ENCODE measurements at regions not wholly inside any gene's neighbourhood (a gene's known extent, or its start where the extent isn't known, plus 50 kb on each side); places are given as distances from the start of the nearest gene placed in this dataset.

DNA sequence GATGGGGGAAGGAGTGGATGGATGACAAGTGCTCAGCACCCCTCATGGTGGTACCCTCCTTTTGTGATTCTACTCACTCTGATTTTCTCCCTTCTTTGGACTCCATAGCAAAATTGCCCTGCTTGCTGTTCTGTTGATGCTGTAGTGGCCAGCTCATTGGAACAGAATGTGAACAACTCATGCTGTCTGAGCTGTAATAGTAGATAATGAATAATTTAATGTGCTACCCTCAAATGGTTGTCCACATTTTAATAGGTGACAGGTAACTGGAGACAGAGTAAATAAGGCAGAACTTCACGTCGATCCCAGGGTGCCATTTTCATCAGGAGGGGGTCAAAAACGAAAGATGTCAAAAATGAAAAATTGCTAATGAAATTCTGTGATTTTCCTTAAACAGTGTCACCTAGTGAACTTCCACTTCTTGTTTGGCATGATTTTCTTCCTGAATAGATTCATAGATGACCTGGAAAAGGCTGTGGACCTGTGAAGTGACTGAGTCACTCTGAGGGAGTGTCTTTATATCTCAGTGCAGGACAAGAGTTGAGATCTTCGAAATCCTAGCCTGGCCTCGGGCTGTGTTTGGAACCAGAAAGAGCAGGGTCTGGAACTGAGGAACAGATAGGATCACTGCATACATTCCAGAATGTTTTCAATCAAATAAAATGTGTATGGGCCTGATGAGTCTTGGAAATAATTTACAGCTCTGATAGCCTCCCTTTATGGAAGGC lies 270.2 kb downstream of the PSAT1 start:
- FAIRE-seq: no peak

- no peak for FAIRE-seq
Measured at GRCh38 chr9:78567693-78568092, 270.8 kb downstream of the PSAT1 start.

DNA sequence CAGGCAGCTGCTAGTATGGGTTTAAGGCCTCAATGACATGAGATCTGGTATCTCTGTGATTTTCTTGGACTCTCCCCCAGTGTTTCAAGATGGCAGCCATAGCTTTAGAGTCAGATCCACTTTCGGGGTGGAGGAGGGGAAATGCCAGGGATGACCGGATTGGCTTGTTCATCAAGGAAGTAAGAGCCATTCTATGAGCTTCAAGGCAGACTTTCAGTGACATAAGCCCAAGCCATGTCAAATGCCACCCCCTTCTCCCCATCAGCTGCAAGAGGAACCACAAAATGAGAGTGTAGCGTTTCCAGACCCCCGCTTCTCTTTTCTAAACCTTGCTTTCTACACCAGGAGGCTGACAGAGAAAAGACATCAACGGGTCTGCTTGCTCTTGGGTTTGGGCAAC lies 271.8 kb downstream of the PSAT1 start:
- FAIRE-seq: no peak

- no peak for FAIRE-seq
Measured at GRCh38 chr9:78572266-78572665, 275.3 kb downstream of the PSAT1 start.

DNA sequence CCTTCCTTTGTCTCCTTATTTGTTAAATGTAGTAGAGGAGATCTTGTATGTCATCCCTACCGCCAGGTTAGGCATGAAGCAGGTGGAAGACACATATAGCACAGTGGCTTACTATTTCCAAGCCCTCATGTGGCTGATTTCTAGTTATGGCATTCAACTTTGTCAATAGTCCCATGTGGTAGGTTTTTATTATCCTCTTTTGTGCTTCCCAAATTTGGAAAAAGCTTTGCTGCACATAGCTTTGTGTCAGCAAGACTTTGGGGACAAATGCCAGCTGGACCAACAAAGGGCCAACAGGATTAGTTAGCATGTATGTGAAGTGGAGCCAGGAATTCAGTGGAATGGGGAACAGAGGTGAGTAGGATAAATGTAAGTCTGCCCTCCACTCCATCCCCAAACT lies 276.3 kb downstream of the PSAT1 start:
- FAIRE-seq: no peak

- FAIRE-seq: no peak
Measured at GRCh38 chr9:78573669-78574068, 276.7 kb downstream of the PSAT1 start.

- FAIRE-seq: no peak
Measured at GRCh38 chr9:78574354-78575045, 277.6 kb downstream of the PSAT1 start.

- no peak for FAIRE-seq
Measured at GRCh38 chr9:78575081-78575480, 278.2 kb downstream of the PSAT1 start.

DNA sequence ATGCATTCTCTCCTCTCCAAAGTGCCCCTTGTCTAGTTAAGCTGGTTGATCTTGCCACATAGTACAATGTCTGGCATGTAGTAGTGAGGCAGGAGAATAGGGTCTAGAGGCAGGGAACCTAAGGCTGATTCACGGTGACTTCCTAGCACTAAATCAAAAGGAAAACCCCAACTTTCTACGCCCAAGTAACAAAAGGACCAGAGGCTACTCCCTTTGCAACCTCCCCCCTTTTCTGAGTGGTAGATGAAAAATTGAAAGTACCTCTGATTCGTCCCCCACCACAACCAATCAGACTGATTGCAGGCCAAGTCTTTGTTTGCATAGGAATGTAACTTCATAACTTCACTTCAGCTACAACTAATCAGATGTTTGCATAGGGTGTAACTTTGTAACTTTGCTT lies 278.8 kb downstream of the PSAT1 start:
- FAIRE-seq: no peak

DNA sequence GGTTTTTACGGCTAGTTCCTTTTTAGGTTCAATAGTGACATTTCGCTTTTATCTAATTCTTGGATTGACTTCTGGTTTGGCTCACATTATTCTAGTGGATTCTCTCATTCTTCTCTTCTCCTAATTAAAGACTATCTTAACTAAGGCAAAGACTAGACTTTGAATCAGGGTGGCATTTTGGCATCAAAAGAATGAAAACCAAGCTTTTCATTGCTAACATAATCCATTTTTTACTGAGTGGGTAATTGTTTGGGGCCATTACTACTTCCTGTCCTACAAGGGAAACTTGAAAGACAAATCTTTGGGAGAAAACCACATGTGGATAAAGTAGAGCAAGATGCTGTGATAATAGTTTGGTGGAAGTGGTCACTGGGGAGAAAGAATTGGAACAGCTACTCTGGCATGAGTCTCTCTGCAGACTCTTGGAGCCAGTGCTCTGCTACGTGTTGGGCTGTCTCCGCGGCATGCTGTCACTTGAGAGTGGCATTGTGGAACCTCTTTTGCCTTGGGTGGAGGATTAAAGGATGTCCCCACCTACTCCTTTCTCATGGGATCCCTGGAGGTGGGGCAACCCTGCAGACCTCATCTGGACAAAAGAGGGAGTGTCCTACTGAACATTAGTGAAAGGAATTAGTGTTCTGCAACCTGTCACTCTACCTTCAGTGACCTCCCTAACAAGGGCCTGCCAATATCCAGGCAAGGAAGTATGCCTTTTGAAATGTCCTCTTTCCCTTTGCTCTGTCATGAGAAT lies 280.4 kb downstream of the PSAT1 start:
- no peak for FAIRE-seq

DNA sequence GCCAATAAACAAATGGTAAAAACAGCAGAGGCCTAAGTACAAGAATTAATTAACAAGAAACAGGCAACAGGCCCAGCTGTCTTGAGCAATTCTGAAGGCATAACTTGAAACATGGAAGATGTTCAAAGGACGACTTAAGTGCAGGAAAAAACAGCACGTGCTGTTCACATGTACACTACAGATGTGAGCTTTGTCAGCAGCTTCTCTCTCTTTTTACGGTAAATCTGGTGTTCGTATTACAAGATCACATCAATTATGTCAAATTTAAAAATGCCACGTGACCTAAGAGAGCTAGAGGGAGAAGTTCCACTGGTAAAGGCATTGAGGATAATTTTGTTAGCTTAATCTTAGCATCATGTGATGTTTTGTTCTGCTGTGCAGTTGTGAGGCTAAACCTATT lies 281.1 kb downstream of the PSAT1 start:
- peak; percentile 99 for FAIRE-seq

- FAIRE-seq: no peak
Measured at GRCh38 chr9:78582821-78583220, 285.9 kb downstream of the PSAT1 start.

- FAIRE-seq: peak; percentile 74
Measured at GRCh38 chr9:78584589-78584988, 287.7 kb downstream of the PSAT1 start.

DNA sequence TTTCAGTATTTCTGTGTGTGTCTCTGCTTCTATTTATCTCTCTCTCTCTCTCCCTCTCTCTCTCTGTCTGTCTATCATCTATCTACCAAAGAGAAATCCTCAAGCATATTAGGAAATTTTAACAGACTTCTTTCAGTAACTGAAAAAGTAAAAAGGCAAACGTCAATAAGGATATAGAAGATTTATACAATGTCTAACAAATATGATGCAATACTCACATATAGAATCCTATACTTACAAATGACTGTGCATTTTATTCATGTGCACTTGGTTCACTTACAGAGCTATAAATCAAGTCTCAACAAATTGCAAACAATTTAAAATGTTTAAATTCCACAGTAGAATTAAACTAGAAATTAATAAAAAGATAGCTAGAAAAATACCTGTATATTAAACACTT lies 289.0 kb downstream of the PSAT1 start:
- no peak for FAIRE-seq

DNA sequence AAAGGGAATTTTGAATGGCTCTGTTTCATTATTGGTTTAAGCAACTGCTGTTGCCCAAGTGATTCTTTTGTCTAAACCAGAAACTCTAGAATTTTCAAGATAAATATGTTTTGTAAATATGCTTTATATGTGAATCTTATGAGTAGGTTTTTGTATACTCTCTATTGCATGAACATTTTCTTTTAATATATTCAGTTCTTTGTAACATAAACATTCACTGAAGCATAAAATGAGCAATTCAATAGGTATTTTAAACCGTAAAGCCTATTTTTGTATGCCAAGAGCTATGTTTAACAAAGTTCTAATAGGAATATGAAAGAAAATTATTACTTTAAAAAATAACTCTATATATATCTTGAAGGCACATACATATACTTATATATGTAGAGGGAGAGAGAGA lies 293.1 kb downstream of the PSAT1 start:
- no peak for FAIRE-seq

GRCh38 chr9:78592811-78593210 lies 295.9 kb downstream of the PSAT1 start:
- no peak for FAIRE-seq

- no peak for FAIRE-seq
Measured at GRCh38 chr9:78595200-78595945, 298.4 kb downstream of the PSAT1 start.

DNA sequence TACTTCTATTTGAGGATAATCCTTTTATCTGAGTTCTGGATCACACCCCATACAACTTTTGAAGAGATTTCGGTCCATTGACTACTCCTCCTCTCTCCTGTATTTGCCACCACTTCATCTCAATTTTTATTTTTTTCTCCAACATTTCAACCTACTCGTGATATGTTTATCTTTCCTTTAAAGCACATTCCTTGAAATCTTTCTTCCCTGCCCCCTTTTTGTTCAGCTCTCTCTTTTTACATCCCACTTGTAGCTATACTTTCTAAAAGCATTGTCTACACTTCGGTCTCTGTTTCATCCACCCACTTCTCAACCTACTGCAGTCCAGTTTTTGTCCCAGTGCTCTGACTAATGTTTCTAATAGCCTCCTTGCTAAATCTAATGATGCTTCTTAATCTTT lies 299.4 kb downstream of the PSAT1 start:
- FAIRE-seq: no peak

GRCh38 chr9:78598120-78598519 lies 301.2 kb downstream of the PSAT1 start:
- FAIRE-seq: no peak

- no peak for FAIRE-seq
Measured at GRCh38 chr9:78599926-78600325, 303.0 kb downstream of the PSAT1 start.

DNA sequence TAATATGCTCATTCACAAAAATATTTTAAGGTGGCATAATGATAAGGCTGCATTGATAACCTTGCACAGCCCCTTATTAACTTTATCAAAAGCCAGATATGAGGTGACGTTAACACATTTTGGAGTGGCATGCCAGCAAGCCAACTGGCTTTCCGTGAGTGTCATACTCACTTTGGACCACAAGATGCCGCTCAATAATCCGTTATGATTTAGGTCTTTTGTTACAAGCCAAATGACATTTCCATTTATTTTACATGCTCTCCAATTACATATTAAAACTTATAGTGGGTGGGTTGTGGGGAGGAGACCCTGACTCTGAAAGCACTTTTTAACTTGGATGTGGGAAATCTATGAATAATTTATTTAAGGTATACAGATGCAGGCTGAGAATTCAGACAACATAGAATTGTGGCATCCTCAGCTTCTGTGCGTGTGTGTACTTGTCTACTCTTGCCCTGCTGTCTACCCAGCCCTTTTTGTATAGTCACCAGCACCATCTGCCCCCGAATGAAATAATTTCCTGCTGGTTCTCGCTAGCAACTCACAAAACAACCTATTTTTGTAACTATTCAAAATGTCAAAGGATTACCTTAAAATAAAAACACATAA lies 305.1 kb downstream of the PSAT1 start:
- FAIRE-seq: peak; percentile 86

Measured in endometrium (tissue), 2 donors.